Large intestine (tissue), 3 donors: ENCODE measurements at regions not wholly inside any gene's neighbourhood (a gene's known extent, or its start where the extent isn't known, plus 50 kb on each side); places are given as distances from the start of the nearest gene placed in this dataset.

ENCODE experiments used
- DNase-seq, 2 donors: peaks; one replicate each; pipeline versions ENCODE4 v3.0.0 to v3.0.0-alpha.2; 2013
- H3K27ac ChIP-seq: one replicate; pipeline ENCODE4 v1.5.1; 2013; ENCODE audit warnings: low read length
- H3K27me3 ChIP-seq: 2 replicates; pipeline ENCODE4 v1.6.1; 2013; ENCODE audit warnings: low read length; ENCODE audit not compliant: control insufficient read depth, insufficient read depth
- H3K36me3 ChIP-seq: 2 replicates; pipeline ENCODE4 v1.6.1; 2013; ENCODE audit warnings: low read length; ENCODE audit not compliant: control insufficient read depth, insufficient read depth
- H3K4me1 ChIP-seq: one replicate; pipeline ENCODE4 v1.6.1; 2013; ENCODE audit warnings: low read length; ENCODE audit not compliant: control insufficient read depth, insufficient read depth
- H3K4me3 ChIP-seq: one replicate; pipeline ENCODE4 v1.5.1; 2013; ENCODE audit warnings: low read length
- H3K9me3 ChIP-seq: one replicate; pipeline ENCODE4 v1.6.1; 2013; ENCODE audit warnings: mild to moderate bottlenecking, low read depth, low read length, moderate library complexity; ENCODE audit not compliant: control insufficient read depth
- WGBS: methylation state at CpG from one replicate; pipeline ENCODE4 v1.1.5; 2013; ENCODE audit warnings: low lambda C conversion rate; ENCODE audit not compliant: insufficient coverage; 5-methylcytosine and 5-hydroxymethylcytosine counted together

- Histone ChIP-seq H3K36me3 (no peaks in the 10 kb centered on the region), H3K9me3 (no peaks in the 10 kb centered on the region), H3K4me1 (no peaks in the 10 kb centered on the region), H3K4me3 (no peak overlapping the region), H3K27me3 (no peaks in the 10 kb centered on the region), H3K27ac (no peak overlapping the region)
- no peak for DNase-seq
- 33% methylated on average over 1 of the region's 2 CpGs for WGBS
Measured at GRCh38 chr13:89584058-89584620, 1763.3 kb upstream of the MIR17HG start.

- H3K36me3 ChIP-seq, result no peaks in the 10 kb centered on the region
- 40% methylated on average over 1 of the region's 3 CpGs for WGBS
- no peaks in the 10 kb centered on the region for H3K27me3 ChIP-seq
- H3K9me3 ChIP-seq, result no peaks in the 10 kb centered on the region
- H3K27ac ChIP-seq, result no peak overlapping the region
- H3K4me3 ChIP-seq, result no peak overlapping the region
- no peak for DNase-seq
- H3K4me1 ChIP-seq, result no peaks in the 10 kb centered on the region
Measured at GRCh38 chr13:89602655-89603054, 1744.8 kb upstream of the MIR17HG start.

GRCh38 chr13:89603187-89603586 lies 1744.3 kb upstream of the MIR17HG start:
- H3K4me1 ChIP-seq, result no peaks in the 10 kb centered on the region
- H3K27ac ChIP-seq, result no peak overlapping the region
- DNase-seq, result no peak
- H3K36me3 ChIP-seq, result no peaks in the 10 kb centered on the region
- no peaks in the 10 kb centered on the region for H3K9me3 ChIP-seq
- H3K4me3 ChIP-seq, result no peak overlapping the region
- no CpG with 5 or more reads among the region's 1 CpG for WGBS
- H3K27me3 ChIP-seq, result no peaks in the 10 kb centered on the region

- no peak overlapping the region for H3K27ac ChIP-seq
- H3K27me3 ChIP-seq, result no peaks in the 10 kb centered on the region
- H3K4me1 ChIP-seq, result no peaks in the 10 kb centered on the region
- WGBS, result 100% methylated on average over 1 of the region's 1 CpG
- H3K36me3 ChIP-seq, result no peaks in the 10 kb centered on the region
- no peak overlapping the region for H3K4me3 ChIP-seq
- H3K9me3 ChIP-seq, result no peaks in the 10 kb centered on the region
- no peak for DNase-seq
Measured at GRCh38 chr13:89609318-89609717, 1738.2 kb upstream of the MIR17HG start.

- Histone ChIP-seq H3K36me3 (no peaks in the 10 kb centered on the region), H3K4me1 (no peaks in the 10 kb centered on the region), H3K9me3 (no peaks in the 10 kb centered on the region), H3K27me3 (no peaks in the 10 kb centered on the region), H3K27ac (no peak overlapping the region), H3K4me3 (no peak overlapping the region)
- no CpG with 5 or more reads among the region's 2 CpGs for WGBS
- DNase-seq, result no peak
Measured at GRCh38 chr13:89610331-89610730, 1737.2 kb upstream of the MIR17HG start.

- Histone ChIP-seq H3K36me3 (no peaks in the 10 kb centered on the region), H3K4me3 (no peak overlapping the region), H3K9me3 (no peaks in the 10 kb centered on the region), H3K27me3 (no peaks in the 10 kb centered on the region), H3K27ac (no peak overlapping the region), H3K4me1 (no peaks in the 10 kb centered on the region)
- no CpG with 5 or more reads among the region's 1 CpG for WGBS
- no peak for DNase-seq
Measured at GRCh38 chr13:89610881-89611280, 1736.6 kb upstream of the MIR17HG start.

GRCh38 chr13:89627996-89628395 lies 1719.5 kb upstream of the MIR17HG start:
- Histone ChIP-seq H3K4me3 (no peak overlapping the region), H3K27me3 (no peaks in the 10 kb centered on the region), H3K4me1 (no peaks in the 10 kb centered on the region), H3K9me3 (no peaks in the 10 kb centered on the region), H3K36me3 (no peaks in the 10 kb centered on the region), H3K27ac (no peak overlapping the region)
- DNase-seq, result no peak
- WGBS, result 100% methylated on average over 1 of the region's 2 CpGs

- H3K4me3 ChIP-seq, result no peak overlapping the region
- 60% methylated on average over 1 of the region's 5 CpGs for WGBS
- no peak for DNase-seq
- H3K27me3 ChIP-seq, result no peaks in the 10 kb centered on the region
- H3K36me3 ChIP-seq, result no peaks in the 10 kb centered on the region
- H3K9me3 ChIP-seq, result no peaks in the 10 kb centered on the region
- no peak overlapping the region for H3K27ac ChIP-seq
- no peaks in the 10 kb centered on the region for H3K4me1 ChIP-seq
Measured at GRCh38 chr13:89628567-89628966, 1718.9 kb upstream of the MIR17HG start.

GRCh38 chr13:89650226-89650625 lies 1697.3 kb upstream of the MIR17HG start:
- Histone ChIP-seq H3K4me1 (no peaks in the 10 kb centered on the region), H3K27ac (no peak overlapping the region), H3K9me3 (no peaks in the 10 kb centered on the region), H3K36me3 (no peaks in the 10 kb centered on the region), H3K27me3 (no peaks in the 10 kb centered on the region), H3K4me3 (no peak overlapping the region)
- DNase-seq, result no peak
- no CpG with 5 or more reads among the region's 7 CpGs for WGBS

- H3K27ac ChIP-seq, result no peak overlapping the region
- H3K9me3 ChIP-seq, result no peaks in the 10 kb centered on the region
- no peaks in the 10 kb centered on the region for H3K36me3 ChIP-seq
- DNase-seq, result no peak
- H3K27me3 ChIP-seq, result no peaks in the 10 kb centered on the region
- H3K4me3 ChIP-seq, result no peak overlapping the region
- H3K4me1 ChIP-seq, result no peaks in the 10 kb centered on the region
Measured at GRCh38 chr13:89660752-89661151, 1686.7 kb upstream of the MIR17HG start.

GRCh38 chr13:89673789-89674311 lies 1673.6 kb upstream of the MIR17HG start:
- H3K9me3 ChIP-seq, result no peaks in the 10 kb centered on the region
- H3K4me3 ChIP-seq, result no peak overlapping the region
- WGBS, result 61% methylated on average over 2 of the region's 3 CpGs
- no peak for DNase-seq
- no peak overlapping the region for H3K27ac ChIP-seq
- H3K36me3 ChIP-seq, result no peaks in the 10 kb centered on the region
- H3K27me3 ChIP-seq, result no peaks in the 10 kb centered on the region
- H3K4me1 ChIP-seq, result no peaks in the 10 kb centered on the region
